ENCODE measurements at regions not wholly inside any gene's neighbourhood (a gene's known extent, or its start where the extent isn't known, plus 50 kb on each side); places are given as distances from the start of the nearest gene placed in this dataset.

DNA sequence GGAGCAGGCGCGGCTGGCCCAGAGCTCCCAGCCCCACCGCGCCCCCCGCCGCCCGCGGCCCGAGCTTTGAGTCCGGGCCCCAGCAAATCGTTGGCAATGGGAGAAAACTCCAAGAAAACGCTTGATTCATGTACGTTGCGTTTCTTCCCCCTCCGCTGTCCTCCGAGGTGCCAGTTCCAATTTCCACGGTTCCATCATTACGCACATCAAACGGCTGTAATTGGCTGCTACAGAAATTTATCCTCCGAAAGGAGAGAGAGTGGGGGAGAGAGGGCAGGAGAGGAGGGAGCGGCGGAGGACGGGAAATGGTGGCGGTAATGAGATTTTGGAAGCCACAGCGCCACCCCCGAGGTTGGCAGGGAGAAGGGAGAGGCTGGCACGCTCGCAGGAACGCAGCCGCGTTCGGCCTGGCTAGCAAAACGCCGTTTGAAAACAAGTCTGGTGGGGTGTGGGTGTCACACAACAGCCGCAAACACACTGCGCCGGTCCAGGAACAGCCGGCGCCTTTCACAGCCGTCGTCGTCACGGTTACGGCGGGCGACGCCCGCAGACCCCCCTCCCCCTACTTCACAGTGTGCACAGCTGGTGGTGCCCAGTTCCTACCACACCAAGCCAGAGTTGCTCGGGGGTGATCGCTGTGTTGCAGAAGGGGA lies 57.5 kb downstream of the UNCX start:
- DNase-seq = no peak
- peaks cover 32% of the 10 kb centered on the region for H3K27me3 Mint-ChIP-seq (ENCODE audit: insufficient read depth)
- H3K36me3 Mint-ChIP-seq (ENCODE audit: low read depth) = no peaks in the 10 kb centered on the region
- no peaks in the 10 kb centered on the region for H3K4me1 Mint-ChIP-seq (ENCODE audit: low read depth)
- no peak for TF ChIP-seq CTCF (IDR thresholded peaks at IDR 0.05)
- H3K4me3 Mint-ChIP-seq = peak overlapping the region; percentile 22; the same call in 1 of the 2 replicates
- no peaks in the 10 kb centered on the region for H3K9me3 Mint-ChIP-seq
- no peak overlapping the region for H3K27ac Mint-ChIP-seq

GRCh38 chr7:1290679-1291356 lies 58.1 kb downstream of the UNCX start:
- DNase-seq = no peak
- Mint-ChIP-seq H3K4me1 (ENCODE audit: low read depth) (no peaks in the 10 kb centered on the region), H3K4me3 (peak overlapping the region; percentile 34; the same call in 1 of the 2 replicates), H3K9me3 (no peaks in the 10 kb centered on the region), H3K27ac (no peak overlapping the region), H3K27me3 (ENCODE audit: insufficient read depth) (peaks cover 31% of the 10 kb centered on the region), H3K36me3 (ENCODE audit: low read depth) (no peaks in the 10 kb centered on the region)
- no peak; the same call in 1 of the 2 replicates for TF ChIP-seq CTCF (IDR thresholded peaks at IDR 0.05)

DNA sequence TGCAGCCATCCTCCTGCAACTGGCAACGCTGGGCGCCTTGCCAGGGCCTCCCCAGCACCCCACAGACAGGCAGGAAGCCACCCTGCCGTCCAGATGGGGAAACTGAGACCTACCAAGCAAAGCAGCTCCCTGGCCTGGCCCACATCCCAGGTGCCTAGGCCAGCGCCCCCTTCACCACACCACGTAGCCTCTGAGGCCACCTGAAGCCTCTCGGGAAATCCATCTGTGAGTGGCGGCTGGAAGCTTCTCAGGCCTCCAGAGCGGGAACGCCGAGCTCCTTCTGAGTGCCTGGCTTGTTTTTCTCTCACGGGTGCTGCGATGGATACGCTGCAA lies 58.7 kb downstream of the UNCX start:
- no peak overlapping the region for H3K4me3 Mint-ChIP-seq
- peaks cover 32% of the 10 kb centered on the region for H3K27me3 Mint-ChIP-seq (ENCODE audit: insufficient read depth)
- H3K9me3 Mint-ChIP-seq = no peaks in the 10 kb centered on the region
- no peaks in the 10 kb centered on the region for H3K36me3 Mint-ChIP-seq (ENCODE audit: low read depth)
- TF ChIP-seq CTCF (IDR thresholded peaks at IDR 0.05) = no peak
- no peak overlapping the region for H3K27ac Mint-ChIP-seq
- no peaks in the 10 kb centered on the region for H3K4me1 Mint-ChIP-seq (ENCODE audit: low read depth)
- no peak for DNase-seq

DNA sequence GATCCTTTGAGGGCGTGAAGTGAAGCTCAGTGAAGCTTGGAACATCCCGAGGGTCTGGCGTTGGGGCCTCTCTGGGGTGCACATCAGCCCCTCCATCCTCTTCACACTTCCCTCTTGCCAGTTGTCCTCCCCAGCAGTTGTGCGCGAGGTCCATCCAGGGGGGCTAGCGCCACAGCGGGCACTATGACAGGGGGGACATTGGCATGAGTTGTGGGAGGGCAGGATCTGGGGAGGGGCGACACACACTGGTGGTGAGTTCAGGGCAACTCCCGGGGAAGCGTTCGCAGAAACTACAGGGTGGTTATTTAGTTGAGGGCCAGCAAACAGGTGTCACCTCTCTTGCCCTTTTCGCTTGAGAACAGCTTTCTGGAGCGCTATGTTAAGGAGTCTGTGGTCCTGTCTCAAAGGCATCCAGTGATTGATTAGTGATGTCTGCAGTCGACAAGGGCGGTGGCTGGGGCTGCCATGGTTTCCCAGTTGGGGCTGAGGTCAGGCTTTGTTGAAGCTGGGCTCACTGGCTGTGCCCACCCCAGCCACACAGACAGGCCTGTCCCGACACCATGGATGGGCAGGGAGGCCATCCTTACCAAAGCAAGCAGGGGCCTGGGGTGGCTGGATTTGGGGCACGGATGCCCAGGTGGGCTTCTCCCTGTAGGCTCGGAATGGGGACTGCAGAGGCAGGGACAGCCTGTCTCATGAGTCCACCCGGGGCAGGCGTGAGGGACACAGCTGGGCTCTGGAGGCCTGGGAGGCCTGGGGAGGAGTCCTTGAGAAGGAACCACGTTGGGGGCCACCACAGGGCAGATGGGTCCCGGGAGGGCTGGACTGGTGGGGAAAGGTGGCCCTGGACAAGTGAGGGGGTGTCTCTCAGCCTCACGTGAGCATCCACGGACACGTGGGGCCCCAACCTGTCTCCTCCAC lies 59.4 kb downstream of the UNCX start:
- Mint-ChIP-seq H3K27ac (no peak overlapping the region), H3K27me3 (ENCODE audit: insufficient read depth) (peaks cover 35% of the 10 kb centered on the region), H3K36me3 (ENCODE audit: low read depth) (no peaks in the 10 kb centered on the region), H3K4me1 (ENCODE audit: low read depth) (no peaks in the 10 kb centered on the region), H3K9me3 (no peaks in the 10 kb centered on the region), H3K4me3 (no peak overlapping the region)
- DNase-seq = no peak
- no peak for TF ChIP-seq CTCF (IDR thresholded peaks at IDR 0.05)

DNA sequence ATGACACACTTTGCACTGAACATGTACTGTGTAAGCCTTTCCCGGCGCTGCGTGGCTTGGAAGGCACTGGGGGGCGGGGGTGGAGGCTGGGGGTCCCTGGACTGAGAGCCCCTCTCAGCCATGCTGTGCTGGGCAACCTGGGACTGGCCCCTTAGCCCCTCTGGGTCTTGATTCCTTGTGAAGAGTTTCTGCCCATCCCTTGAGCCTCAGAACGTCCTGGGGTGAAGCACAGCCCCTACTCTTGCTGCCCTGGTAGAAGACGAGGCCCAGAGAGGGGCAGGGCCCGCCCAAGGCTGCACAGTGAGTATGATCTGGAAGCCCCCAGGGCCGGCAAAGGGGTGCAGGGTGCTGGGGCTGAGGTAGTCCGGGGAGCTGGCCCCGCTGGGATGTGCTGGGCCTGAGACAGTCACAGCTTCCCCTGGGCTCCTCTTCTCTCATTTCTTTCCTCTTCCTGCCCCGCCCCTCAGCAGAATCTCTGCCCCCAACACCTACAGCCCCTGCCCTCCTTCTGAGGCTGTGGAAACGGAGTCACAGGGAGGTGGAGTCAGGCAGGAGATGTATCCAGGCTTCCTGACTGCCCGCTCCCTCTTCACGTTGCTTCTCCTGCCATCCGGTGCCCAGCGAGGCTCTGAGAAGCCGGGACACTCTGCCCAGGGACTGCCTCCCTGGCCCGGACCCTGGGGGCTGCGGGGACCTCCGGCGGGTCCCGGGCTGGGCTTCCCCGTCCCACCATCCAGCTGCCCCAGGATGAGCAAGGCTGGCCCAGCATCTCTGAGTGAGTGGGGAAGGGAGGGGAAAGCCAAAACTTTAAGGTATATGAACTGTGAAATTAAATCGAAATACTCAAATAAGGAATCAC lies 60.5 kb downstream of the UNCX start:
- Mint-ChIP-seq H3K4me3 (no peak overlapping the region), H3K27ac (no peak overlapping the region), H3K36me3 (ENCODE audit: low read depth) (no peaks in the 10 kb centered on the region), H3K9me3 (no peaks in the 10 kb centered on the region), H3K4me1 (ENCODE audit: low read depth) (no peaks in the 10 kb centered on the region), H3K27me3 (ENCODE audit: insufficient read depth) (peaks cover 42% of the 10 kb centered on the region)
- no peak for DNase-seq
- TF ChIP-seq CTCF (IDR thresholded peaks at IDR 0.05) = no peak
